ENCODE measurements at regions not wholly inside any gene's neighbourhood (a gene's known extent, or its start where the extent isn't known, plus 50 kb on each side); places are given as distances from the start of the nearest gene placed in this dataset.

- H2BK120ac ChIP-seq (ENCODE audit: low read depth, low read length) = no peak overlapping the region
- in situ Hi-C loops (cut with MboI; ENCODE audit: low sequenced_read_pairs) (no loop called here), dilution Hi-C loops (cut with HindIII; ENCODE audit: low sequenced_read_pairs, unreplicated experiment) (no loop called here), intact Hi-C loops (cut with micrococcal nuclease) (no loop called here)
- H3K4me1 ChIP-seq (ENCODE audit: control insufficient read depth, insufficient read depth, low read length) = no peaks in the 10 kb centered on the region
- no peak overlapping the region for H3K4ac ChIP-seq (ENCODE audit: low read depth, low read length)
- ChIA-PET POLR2A (ENCODE audit: unreplicated experiment) (no interaction called here), CTCF (no interaction called here)
- H2BK15ac ChIP-seq (ENCODE audit: low read depth, low read length) = no peak overlapping the region
- no peak overlapping the region for H4K5ac ChIP-seq (ENCODE audit: low read depth, low read length)
- DNase-seq = no peak
- ATAC-seq (ENCODE audit: low read depth) = no peak
- no peak overlapping the region for H2AK5ac ChIP-seq (ENCODE audit: low read depth, low read length)
- no peak overlapping the region for H2AFZ ChIP-seq (replicated peaks; ENCODE audit: low read length, poor library complexity)
- peaks cover 3% of the 10 kb centered on the region; the same call in 1 of the 2 replicates for H3K27me3 ChIP-seq (ENCODE audit: control insufficient read depth, insufficient read depth, low read length)
- BruUV-seq (replicated peaks) = no TSS peak
- no peak overlapping the region for H2BK5ac ChIP-seq (ENCODE audit: low read depth, low read length, poor library complexity, severe bottlenecking)
- no peak overlapping the region for H2AK9ac ChIP-seq (replicated peaks; ENCODE audit: low read depth, low read length, poor library complexity)
- H3K79me1 ChIP-seq (ENCODE audit: low read depth in 1 of 2, low read length in 2 of 2) = no peaks in the 10 kb centered on the region
- H4K8ac ChIP-seq (ENCODE audit: low read depth in 2 of 2, low read length in 2 of 2) = no peak overlapping the region
- H3K27ac ChIP-seq (ENCODE audit: insufficient read depth, low read length) = no peak overlapping the region
- H3K23ac ChIP-seq (ENCODE audit: low read depth, low read length) = no peak overlapping the region
- no peak overlapping the region for H3K9ac ChIP-seq (ENCODE audit: low read depth, low read length)
- no peak overlapping the region for H3K14ac ChIP-seq (replicated peaks; ENCODE audit: low read depth, low read length)
- H3K4me3 ChIP-seq (ENCODE audit: insufficient read depth, low read depth, low read length) = no peak overlapping the region
- no peaks in the 10 kb centered on the region for H3K36me3 ChIP-seq (ENCODE audit: control insufficient read depth, insufficient read depth, low read length)
- no peak for TF ChIP-seq NFE2L2 (IDR thresholded peaks at IDR 0.05; ENCODE audit: low read depth, low read length)
- TF ChIP-seq RFX5 (IDR thresholded peaks at IDR 0.05; ENCODE audit: low read depth, low read length) = no peak
- TF ChIP-seq FOS (IDR thresholded peaks at IDR 0.05; ENCODE audit: low read depth, low read length) = no peak
- no peak for TF ChIP-seq CTCF (conservative IDR thresholded peaks at IDR 0.05; ENCODE audit: low read depth, low read length)
- TF ChIP-seq RAD21 (IDR thresholded peaks at IDR 0.05; ENCODE audit: low read length) = no peak
- TF ChIP-seq CEBPB (IDR thresholded peaks at IDR 0.05; ENCODE audit: low read depth, low read length) = no peak
- TF ChIP-seq MXI1 (IDR thresholded peaks at IDR 0.05; ENCODE audit: borderline replicate concordance, low read depth, low read length) = no peak
- no peak for TF ChIP-seq MAFK (IDR thresholded peaks at IDR 0.05; ENCODE audit: low read depth, low read length)
- no peak overlapping the region for H3K56ac ChIP-seq (ENCODE audit: extremely low read depth, insufficient read depth, low read length)
- H4K91ac ChIP-seq (ENCODE audit: insufficient read depth, low read depth, low read length) = no peak overlapping the region
- H2BK20ac ChIP-seq (ENCODE audit: low read depth, low read length) = no peak overlapping the region
- WGBS, 2 experiments (ENCODE audit: extremely low coverage in 2 of 2, insufficient read length in 1 of 2) = no CpG with 5 or more reads among the region's 2 CpGs
- no peak overlapping the region for H3K4me2 ChIP-seq (ENCODE audit: low read depth, low read length)
- no peaks in the 10 kb centered on the region for H4K20me1 ChIP-seq (ENCODE audit: insufficient read depth, low read length)
- H3K9me3 ChIP-seq (ENCODE audit: control insufficient read depth, insufficient read depth, low read length) = no peaks in the 10 kb centered on the region; the same call in 1 of the 2 replicates
- H3K9me1 ChIP-seq (ENCODE audit: insufficient read depth, low read length) = no peaks in the 10 kb centered on the region
- H3K18ac ChIP-seq (ENCODE audit: low read depth, low read length) = no peak overlapping the region
These were observed 59.6 kb upstream of the ZFP64 start for GRCh38 chr20:52251136-52251700.

All from IMR-90 (cell line).